ENCODE measurements at regions not wholly inside any gene's neighbourhood (a gene's known extent, or its start where the extent isn't known, plus 50 kb on each side); places are given as distances from the start of the nearest gene placed in this dataset.
A peak's percentile ranks its signal among the peaks of the same experiment; 100 is the strongest.
"Not testable (repeated sequence)": the region's sequence is repeated elsewhere in the genome, so short reads cannot be mapped to it uniquely, and the experiment has no call there.

DNA sequence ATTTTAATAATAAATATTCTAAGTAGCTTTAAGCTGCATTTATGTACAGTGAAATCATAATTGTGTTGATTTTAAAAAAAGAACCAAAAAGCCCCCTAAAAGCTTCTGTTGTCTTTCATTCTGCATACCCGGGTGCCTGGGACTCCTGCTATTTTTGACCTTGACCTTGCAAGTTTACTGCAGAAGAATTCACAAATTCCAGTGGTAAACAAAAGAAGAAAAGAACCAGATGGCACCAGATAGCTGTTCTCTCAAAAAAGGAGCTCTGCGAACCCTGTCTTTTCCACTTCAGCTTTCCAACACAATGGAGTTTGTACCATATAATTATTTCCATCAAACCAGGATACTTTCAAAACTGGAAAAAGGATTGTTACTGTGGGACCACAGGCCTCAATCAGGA lies 363.3 kb downstream of the SMOC2 start:
- DNase-seq (no peak), ATAC-seq (ENCODE audit: poor library complexity) (no peak)
- intact Hi-C loops (cut with DNase I), result no loop called here

DNA sequence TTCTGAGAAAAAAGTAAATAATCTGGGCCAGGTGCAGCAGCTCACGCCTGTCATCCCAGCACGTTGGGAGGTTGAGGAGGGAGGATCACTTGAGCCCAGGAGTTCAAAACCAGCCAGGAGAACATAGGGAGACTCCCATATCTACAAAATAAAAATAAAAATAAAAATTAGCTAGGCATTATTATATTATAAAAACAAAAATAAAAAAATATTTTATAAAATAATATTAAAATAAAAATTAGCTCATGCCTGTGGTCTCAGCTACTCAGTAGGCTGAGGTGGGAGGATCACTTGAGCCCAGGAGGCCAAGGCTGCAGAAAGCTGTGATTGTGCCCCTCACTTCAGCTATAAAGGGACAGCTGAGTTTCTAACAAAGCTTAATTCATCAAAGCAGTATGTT lies 362.9 kb downstream of the SMOC2 start:
- no peak for ATAC-seq (ENCODE audit: poor library complexity)
- DNase-seq, result no peak
- intact Hi-C loops (cut with DNase I), result no loop called here

DNA sequence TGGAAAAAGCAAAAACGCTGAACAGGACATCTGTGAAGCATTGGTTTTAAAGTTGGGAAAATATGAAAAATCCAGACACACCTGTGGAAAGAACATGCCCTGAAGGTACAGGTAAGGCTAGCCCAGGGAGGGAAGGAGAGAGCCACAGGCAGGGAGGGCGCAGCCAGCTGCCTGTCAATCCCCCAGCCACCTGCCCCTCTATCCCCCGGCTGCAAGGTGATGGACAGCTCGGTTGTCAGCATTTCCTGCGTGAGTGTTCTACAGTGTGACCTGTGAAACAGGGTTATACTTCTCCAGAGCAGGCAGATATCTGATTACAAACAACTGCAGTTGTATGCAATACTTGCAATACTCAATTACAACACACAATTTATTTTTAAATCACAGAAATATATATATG lies 358.1 kb downstream of the SMOC2 start:
- DNase-seq, result no peak
- ATAC-seq (ENCODE audit: poor library complexity), result no peak
- intact Hi-C loops (cut with DNase I), result no loop called here

DNA sequence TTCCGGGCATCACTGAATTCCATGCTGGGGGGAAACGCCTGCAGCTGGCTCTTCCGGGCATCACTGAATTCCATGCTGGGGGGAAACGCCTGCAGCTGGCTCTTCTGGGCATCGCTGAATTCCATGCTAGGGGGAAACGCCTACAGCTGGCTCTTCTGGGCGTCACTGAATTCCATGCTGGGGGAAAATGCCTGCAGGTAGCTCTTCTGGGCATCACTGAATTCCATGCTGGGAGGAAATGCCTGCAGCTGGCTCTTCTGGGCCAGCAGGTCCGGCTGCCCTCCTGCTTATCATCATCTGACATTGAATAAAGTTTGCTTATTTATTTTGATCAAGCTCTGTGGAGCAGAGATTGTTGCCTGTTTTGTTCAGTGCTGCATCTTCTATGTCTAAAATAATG lies 355.1 kb downstream of the SMOC2 start:
- ATAC-seq (ENCODE audit: poor library complexity), result no peak
- intact Hi-C loops (cut with DNase I), result no loop called here

DNA sequence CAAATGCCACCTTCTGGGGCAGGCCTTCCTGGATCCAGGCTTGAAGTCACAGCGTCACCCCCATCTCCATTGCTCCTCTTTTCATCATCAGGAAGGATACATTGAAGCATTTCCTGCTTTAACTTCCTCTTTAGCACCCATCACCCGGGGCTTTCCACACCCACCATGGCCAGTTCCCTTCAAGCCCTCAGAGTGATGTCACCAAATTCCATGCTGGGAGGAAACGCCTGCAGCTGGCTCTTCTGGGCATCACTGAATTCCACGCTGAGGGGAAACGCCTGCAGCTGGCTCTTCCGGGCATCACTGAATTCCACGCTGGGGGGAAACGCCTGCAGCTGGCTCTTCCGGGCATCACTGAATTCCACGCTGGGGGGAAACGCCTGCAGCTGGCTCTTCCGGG lies 354.6 kb downstream of the SMOC2 start:
- ATAC-seq (ENCODE audit: poor library complexity); DNase-seq; intact Hi-C loops (cut with DNase I): not testable (repeated sequence)

More for the DNA sequence above, 355.1 kb downstream of the SMOC2 start:
- no peak for DNase-seq

DNA sequence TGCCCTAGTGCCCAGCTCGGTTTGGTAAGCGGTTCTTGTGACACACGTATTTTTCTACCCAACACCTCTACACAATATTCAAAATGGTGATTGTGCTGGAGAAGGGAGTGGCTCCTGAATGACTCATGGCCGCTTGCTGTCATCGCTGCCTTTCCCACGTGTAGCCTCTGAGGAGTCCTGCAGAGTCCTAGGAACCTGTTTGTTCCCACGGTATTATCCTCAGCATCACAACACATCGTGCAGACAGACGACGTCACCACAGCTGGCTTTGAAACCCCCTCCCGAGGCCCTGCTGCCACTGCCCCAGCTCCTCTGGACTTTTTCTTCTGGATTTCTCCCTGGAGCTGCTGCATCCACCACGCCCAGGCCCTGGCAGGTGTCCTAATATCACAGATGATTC lies 353.5 kb downstream of the SMOC2 start:
- DNase-seq (no peak), ATAC-seq (ENCODE audit: poor library complexity) (no peak)
- intact Hi-C loops (cut with DNase I), result no loop called here

DNA sequence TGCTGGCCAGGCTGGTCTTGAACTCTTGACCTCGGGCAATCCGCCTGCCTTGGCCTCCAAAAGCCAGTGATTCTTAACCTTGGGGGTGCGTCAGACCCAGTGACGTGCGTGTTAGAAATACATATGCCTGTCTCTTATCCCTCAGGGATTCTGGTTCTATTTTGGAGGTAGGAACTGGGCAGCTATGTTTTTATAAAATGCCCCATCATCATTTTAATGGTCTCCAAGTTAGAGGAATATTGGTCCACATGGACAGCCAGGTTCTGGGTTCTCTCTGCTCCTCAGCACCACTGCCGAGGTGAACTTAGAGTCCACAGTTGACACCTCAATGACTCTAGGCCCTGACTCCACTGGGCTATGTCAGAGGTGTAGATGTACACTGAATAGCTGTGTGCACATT lies 352.7 kb downstream of the SMOC2 start:
- DNase-seq (no peak), ATAC-seq (ENCODE audit: poor library complexity) (no peak)
- intact Hi-C loops (cut with DNase I), result no loop called here

DNA sequence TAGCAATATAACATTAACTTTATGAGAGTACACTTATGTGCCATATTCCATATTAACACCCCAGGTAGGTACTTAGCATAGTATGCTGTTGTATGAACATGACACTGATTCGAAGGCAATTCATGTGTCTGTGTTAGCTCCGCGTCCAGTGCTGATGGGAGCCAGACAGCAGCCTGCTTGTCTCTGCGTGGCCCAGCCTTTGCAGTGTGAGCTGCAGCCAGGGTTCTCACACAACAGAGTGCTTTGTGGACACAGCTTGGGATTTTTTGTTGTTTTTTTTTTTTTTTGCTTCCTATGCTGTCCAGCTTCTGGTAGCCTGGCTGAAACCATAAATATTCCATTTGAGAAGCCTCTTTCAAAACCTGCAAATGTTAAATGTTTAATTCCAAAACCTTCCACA lies 350.9 kb downstream of the SMOC2 start:
- intact Hi-C loops (cut with DNase I), result no loop called here
- DNase-seq (no peak), ATAC-seq (ENCODE audit: poor library complexity) (no peak)

DNA sequence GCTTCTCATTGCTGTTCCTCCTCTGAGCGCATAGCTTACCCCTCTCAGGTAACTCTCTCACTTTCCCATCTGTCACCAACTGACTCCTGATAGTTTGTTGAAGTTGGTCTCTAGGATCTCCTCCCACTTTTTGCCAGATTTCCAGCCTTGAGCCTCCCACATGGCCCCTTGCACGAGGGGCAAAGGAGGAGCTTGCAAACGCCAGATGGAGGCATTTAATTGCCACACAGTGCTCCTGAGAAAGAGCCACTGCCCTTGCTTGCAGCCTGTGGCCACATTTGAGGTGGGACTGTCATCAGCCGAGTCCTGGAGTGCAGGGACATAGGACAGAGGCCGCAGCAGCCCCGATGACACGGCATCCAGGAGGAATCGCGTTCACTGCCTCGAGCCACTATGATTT lies 348.7 kb downstream of the SMOC2 start:
- intact Hi-C loops (cut with DNase I), result no loop called here
- ATAC-seq (ENCODE audit: poor library complexity), result no peak
- no peak for DNase-seq

DNA sequence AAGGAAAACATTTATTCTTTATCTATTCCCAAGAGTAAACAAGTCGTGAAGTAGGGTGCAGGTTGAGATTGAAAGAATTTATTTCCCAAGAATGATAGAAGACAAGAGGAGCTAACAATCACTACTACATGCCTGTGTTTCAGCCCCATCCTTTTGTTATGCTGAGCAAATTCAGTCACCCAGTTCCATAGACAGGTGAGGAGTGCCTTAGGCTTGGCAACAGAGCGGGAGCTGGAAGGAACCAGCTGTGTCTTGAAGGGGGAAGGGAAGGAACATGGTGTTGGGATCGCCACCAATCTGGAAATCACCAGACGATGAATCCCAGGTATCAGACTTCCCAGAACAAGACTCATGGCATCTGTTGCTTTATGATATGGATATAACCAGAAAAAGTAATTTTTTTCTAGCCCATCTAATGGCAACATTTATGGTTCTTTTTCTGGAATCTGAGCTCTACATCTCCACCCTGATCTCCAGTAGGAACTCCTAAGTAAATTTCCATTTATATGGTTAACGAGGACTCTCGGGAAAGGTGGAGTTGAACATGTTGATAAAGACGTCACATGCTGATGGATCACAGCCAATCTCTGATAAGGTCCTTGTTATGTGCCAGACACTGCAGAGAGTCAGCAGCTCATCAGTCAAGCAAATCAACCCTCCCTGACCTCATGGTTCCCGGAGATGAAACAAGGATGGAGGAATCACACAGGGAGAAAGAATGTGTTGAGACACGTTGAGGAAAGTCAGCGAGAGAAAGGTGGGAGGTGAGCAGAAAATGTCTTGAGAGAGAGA lies 344.9 kb downstream of the SMOC2 start:
- DNase-seq, result no peak
- no peak for ATAC-seq (ENCODE audit: poor library complexity)
- intact Hi-C loops (cut with DNase I), result no loop called here

DNA sequence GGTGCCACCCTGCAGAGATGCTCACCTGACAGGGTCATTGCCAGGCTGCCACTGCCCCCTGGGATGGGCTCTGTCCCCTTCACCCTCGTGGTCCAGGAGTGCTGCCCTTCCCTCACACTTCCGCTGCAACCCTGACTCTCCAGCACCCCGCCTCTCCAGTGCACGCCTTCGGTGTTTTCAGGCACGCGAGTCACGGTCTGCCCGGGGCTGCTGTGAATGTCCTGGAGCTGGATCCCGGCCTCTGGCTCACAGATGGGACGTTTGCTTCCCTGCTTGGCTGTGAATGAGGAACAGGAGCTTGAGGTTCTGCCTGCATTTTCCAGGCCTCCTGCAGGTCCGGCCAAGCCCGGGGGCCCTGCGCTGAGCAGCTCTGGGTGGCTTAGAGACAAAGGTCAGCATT lies 343.4 kb downstream of the SMOC2 start:
- intact Hi-C loops (cut with DNase I), result no loop called here
- no peak for ATAC-seq (ENCODE audit: poor library complexity)
- no peak for DNase-seq

DNA sequence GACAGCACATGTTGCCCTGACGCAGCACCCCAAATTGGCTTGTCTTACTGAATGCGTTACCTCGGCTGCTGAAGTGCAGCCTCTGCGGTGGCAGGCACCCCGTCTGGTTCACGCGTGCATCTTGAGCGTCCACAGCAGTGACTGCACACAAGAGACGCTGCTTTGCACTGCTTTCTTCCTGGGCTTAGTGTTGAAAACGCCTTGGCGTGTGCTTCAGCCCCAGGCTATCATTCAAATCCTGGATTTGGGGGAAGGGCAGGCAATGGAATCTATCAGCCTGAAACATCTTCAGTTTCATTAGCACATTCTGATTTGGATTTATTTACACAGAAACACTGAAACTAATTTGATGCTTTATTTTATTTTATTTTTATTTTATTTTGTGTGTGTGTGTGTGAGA lies 342.7 kb downstream of the SMOC2 start:
- no peak for ATAC-seq (ENCODE audit: poor library complexity)
- intact Hi-C loops (cut with DNase I), result no loop called here
- DNase-seq, result no peak

DNA sequence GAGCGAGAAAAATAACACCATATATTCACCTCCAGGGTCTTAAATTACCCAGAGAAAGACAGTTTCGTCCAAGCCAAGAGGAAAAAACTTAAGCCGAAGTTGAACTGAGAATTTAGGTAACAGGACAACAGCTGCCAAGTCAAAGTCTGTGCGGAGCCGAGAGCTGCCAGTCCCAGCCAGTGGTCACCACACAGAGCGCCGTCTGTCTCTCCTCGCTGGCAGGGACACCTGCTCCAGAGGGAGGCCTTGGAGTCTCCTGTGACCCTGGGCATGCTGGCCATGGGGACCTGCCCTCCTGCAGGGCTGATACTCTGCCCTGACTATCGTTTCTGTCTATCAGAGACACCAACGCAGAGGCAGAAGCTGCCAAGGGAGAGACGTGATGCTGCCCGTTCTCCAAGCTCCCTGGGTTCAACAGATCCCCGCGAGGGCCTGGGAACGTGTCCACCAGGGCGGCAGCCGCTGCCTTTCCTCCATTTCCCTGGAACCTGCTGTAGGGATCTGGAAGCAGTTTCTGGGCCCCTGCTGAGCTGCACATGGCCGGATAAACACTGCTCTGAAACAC lies 341.3 kb downstream of the SMOC2 start:
- ATAC-seq (ENCODE audit: poor library complexity), result no peak
- intact Hi-C loops (cut with DNase I), result no loop called here
- DNase-seq, result no peak

DNA sequence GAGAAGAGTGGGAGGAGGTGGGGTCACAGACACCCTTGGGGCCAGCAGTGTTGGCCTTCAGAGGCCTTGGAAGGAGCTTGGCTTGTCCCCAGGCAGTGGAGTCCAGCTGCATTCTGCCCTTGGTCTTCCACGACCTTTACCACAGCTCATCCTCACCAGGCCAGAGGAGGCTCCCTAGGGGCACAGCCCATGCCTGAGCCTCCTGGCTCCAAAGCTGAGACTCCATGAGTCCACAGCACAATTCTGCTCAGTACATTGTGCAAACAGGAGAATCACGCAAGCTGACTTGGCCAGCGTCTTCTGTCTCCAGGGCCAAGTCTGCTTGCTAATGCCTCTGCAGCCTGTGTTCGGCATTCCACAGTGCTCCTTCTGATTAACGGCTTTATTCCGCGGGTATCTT lies 337.2 kb downstream of the SMOC2 start:
- peak; percentile 95 for ATAC-seq (ENCODE audit: poor library complexity)
- DNase-seq, result peak; percentile 79
- intact Hi-C loops (cut with DNase I), result no loop called here

DNA sequence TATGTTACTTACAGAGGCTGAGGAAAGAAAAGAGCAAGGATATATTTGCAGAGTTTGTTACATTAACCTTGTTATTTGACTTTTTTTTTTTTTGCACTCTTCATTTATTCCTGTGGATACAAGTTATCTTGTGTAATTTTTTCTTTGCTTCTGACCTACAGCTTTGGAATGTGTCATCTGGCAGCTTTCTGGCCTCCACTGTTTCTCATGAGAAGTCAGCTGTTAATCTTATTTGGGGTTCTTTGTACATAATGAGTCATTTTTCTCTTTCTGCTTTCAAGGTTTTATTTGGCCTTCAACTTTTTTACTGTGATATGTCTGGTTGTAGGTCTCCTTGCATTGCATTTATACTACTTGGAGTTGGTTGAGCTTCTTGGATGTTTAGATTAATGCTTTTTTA lies 333.4 kb downstream of the SMOC2 start:
- DNase-seq (no peak), ATAC-seq (ENCODE audit: poor library complexity) (no peak)
- intact Hi-C loops (cut with DNase I), result no loop called here

DNA sequence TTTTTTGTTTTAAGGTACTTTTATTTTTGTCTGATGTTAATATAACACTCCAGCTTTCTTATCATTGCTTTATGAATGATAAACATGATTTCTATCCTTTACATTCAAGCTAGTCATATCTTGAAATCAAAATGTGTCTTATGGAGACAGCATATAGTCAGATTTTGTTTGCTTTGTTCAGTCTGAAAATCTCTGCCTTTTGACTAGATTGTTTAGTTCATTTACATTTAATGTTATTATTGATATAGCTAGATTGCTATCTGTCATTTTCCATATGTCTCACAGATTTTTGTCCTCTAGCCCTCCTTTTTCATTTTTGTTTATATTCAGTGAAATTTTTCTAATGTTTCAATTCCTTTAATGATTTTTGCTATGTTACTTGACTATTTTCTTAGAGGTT lies 332.8 kb downstream of the SMOC2 start:
- DNase-seq (no peak), ATAC-seq (ENCODE audit: poor library complexity) (no peak)
- intact Hi-C loops (cut with DNase I), result no loop called here

DNA sequence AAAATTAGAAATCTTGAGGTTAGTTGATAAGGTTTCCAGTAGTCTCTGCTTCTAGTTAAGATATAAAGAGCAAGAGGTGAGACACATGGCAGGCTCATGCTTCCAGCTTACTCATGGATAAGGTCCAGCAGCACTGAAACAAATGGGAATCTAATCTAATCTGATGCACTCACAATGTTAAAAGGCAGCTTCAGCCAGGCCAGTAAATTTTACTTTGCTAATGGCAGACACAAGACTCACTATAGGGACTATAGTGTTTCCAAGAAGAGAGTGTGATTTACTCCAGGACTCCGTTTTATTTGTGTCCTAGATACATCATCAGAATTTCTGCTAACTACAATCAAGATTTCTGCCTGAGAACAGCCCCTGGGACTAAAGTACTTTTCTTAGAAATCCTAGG lies 324.8 kb downstream of the SMOC2 start:
- no peak for DNase-seq
- ATAC-seq (ENCODE audit: poor library complexity), result no peak
- intact Hi-C loops (cut with DNase I), result no loop called here

DNA sequence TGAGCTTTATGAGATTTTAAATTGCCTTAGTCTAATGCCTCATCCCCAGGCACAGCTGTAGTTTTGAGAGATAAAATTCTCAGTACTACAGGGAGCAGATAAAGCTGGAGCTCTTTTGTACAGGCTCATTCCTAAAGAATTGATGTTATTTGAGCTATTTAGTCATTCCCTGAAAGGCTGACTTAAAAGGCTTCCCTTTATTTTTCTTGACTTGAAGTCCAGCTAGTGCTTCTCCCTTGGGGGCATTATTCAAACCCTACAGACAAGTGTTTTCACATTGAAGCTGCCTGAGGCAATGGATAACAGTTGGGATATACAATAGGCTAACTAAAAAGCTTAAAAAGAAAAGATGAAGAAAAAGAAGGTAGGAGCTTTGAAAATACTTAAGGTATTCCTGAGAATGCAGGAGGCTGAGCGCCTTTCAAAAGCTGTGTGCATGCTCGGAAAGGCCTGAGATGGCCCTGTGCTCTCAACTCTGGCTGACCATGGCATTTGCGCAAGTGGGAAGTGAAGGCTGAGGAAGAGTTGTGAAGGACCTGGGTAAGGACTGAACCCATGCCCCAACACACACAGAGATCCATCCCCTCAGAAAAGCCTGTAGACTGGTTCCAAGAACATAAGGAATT lies 315.1 kb downstream of the SMOC2 start:
- intact Hi-C loops (cut with DNase I), result no loop called here
- ATAC-seq (ENCODE audit: poor library complexity) (peak; percentile 64), DNase-seq (no peak)

DNA sequence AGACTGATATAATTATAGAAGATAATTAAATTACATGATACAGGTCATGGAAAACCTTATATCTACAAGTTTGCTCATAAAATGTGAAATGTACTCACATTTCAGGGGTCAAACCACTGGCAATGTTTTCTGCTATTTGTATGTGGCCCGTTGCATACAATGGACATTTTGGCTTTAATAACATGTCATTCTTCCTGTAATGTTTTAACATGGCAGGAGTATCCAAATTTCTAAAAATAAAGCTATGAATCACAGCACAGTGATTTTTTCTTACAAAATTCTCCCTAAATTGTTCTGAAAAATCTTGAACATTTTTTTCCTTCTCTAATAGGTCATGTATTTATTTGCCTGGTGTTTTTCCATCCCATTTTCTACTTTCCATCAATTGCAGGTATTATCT lies 305.7 kb downstream of the SMOC2 start:
- intact Hi-C loops (cut with DNase I), result no loop called here
- ATAC-seq (ENCODE audit: poor library complexity) (no peak), DNase-seq (no peak)

DNA sequence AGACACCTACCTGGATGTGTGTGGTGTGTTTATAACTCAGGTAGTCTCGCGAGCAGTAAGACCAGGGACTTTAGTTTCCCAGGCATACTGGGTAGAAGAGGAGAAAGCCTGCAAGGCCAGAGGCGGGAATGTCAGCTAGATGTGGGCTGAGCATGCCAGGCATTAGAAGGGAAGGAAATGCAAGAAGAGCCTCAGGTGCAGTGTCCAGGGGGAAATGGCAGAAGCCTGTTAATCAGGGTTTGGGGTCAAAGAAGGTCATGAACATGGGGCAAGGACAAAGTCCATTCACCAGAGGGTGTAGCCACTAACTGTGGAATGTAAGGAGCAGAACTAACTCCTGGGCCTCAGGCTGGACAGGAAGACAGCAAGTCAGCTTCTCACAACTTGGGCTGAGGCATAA lies 305.0 kb downstream of the SMOC2 start:
- intact Hi-C loops (cut with DNase I), result no loop called here
- no peak for ATAC-seq (ENCODE audit: poor library complexity)
- DNase-seq, result no peak
